GM18517 (cell line): ENCODE measurements at regions not wholly inside any gene's neighbourhood (a gene's known extent, or its start where the extent isn't known, plus 50 kb on each side); places are given as distances from the start of the nearest gene placed in this dataset.
A peak's percentile ranks its signal among the peaks of the same experiment; 100 is the strongest.
"Not testable (repeated sequence)": the region's sequence is repeated elsewhere in the genome, so short reads cannot be mapped to it uniquely, and the experiment has no call there.

ENCODE experiments used
- ATAC-seq: cut with Tn5 transposase; IDR thresholded peaks from one replicate; pipeline ENCODE4 v1.9.1; 2021; ENCODE audit warnings: mild to moderate bottlenecking, moderate library complexity; ENCODE audit not compliant: unreplicated experiment

GRCh38 chr11:22920939-22921565, 60.8 kb upstream of the CCDC179 start:
- peak; percentile 98 for ATAC-seq

- ATAC-seq: no peak
These were observed 62.4 kb upstream of the CCDC179 start for GRCh38 chr11:22922672-22923071.

- ATAC-seq: no peak
These were observed 63.3 kb upstream of the CCDC179 start for GRCh38 chr11:22923561-22923960.

- ATAC-seq: no peak
These were observed 66.1 kb upstream of the CCDC179 start for GRCh38 chr11:22926341-22926740.

- ATAC-seq: no peak
These were observed 67.5 kb upstream of the CCDC179 start for GRCh38 chr11:22927793-22928192.

- ATAC-seq: no peak
These were observed 68.1 kb upstream of the CCDC179 start for GRCh38 chr11:22928207-22928917.

GRCh38 chr11:22930816-22931594, 70.7 kb upstream of the CCDC179 start:
- ATAC-seq: peak; percentile 98

- ATAC-seq: no peak
These were observed 78.4 kb upstream of the CCDC179 start for GRCh38 chr11:22938691-22939090.

GRCh38 chr11:22941544-22941943, 81.3 kb upstream of the CCDC179 start:
- ATAC-seq: not testable (repeated sequence)

- no peak for ATAC-seq
These were observed 97.5 kb upstream of the CCDC179 start for GRCh38 chr11:22957786-22958185.

- no peak for ATAC-seq
These were observed 114.0 kb upstream of the CCDC179 start for GRCh38 chr11:22974251-22974650.

GRCh38 chr11:22976146-22976545, 115.9 kb upstream of the CCDC179 start:
- no peak for ATAC-seq

- no peak for ATAC-seq
These were observed 122.6 kb upstream of the CCDC179 start for GRCh38 chr11:22982903-22983302.

GRCh38 chr11:22984045-22984444, 123.8 kb upstream of the CCDC179 start:
- no peak for ATAC-seq

GRCh38 chr11:22989371-22989770, 129.1 kb upstream of the CCDC179 start:
- ATAC-seq: no peak

GRCh38 chr11:22991196-22991595, 130.9 kb upstream of the CCDC179 start:
- ATAC-seq: no peak

GRCh38 chr11:23006730-23007129, 146.5 kb upstream of the CCDC179 start:
- no peak for ATAC-seq

- no peak for ATAC-seq
These were observed 150.6 kb upstream of the CCDC179 start for GRCh38 chr11:23010790-23011335.

- no peak for ATAC-seq
These were observed 152.7 kb upstream of the CCDC179 start for GRCh38 chr11:23012930-23013329.

- no peak for ATAC-seq
These were observed 153.2 kb upstream of the CCDC179 start for GRCh38 chr11:23013509-23013908.

GRCh38 chr11:23021287-23021863, 161.1 kb upstream of the CCDC179 start:
- peak; percentile 78 for ATAC-seq
